ENCODE measurements at regions not wholly inside any gene's neighbourhood (a gene's known extent, or its start where the extent isn't known, plus 50 kb on each side); places are given as distances from the start of the nearest gene placed in this dataset.

- DNase-seq (ENCODE audit: insufficient read length) = no peak
- TF ChIP-seq POLR2A (IDR thresholded peaks at IDR 0.05; ENCODE audit: low read depth, low read length) (no peak), POLR2AphosphoS5 (IDR thresholded peaks at IDR 0.05; ENCODE audit: low read depth, low read length) (no peak), TAF1 (IDR thresholded peaks at IDR 0.05; ENCODE audit: borderline replicate concordance, low read depth, low read length) (no peak)
- no peak for FAIRE-seq
These were observed 109.4 kb upstream of the ATP11B start for GRCh38 chr3:182683858-182684257.

- DNase-seq (ENCODE audit: insufficient read length) (no peak), FAIRE-seq (no peak)
- no peak for TF ChIP-seq TAF1 (IDR thresholded peaks at IDR 0.05; ENCODE audit: borderline replicate concordance, low read depth, low read length)
- no peak for TF ChIP-seq POLR2AphosphoS5 (IDR thresholded peaks at IDR 0.05; ENCODE audit: low read depth, low read length)
- TF ChIP-seq POLR2A (IDR thresholded peaks at IDR 0.05; ENCODE audit: low read depth, low read length) = no peak
These were observed 107.0 kb upstream of the ATP11B start for GRCh38 chr3:182686033-182686886.

- TF ChIP-seq TAF1 (IDR thresholded peaks at IDR 0.05; ENCODE audit: borderline replicate concordance, low read depth, low read length) (no peak), POLR2A (IDR thresholded peaks at IDR 0.05; ENCODE audit: low read depth, low read length) (no peak), POLR2AphosphoS5 (IDR thresholded peaks at IDR 0.05; ENCODE audit: low read depth, low read length) (no peak)
- DNase-seq (ENCODE audit: insufficient read length) = no peak
- no peak for FAIRE-seq
These were observed 103.1 kb upstream of the ATP11B start for GRCh38 chr3:182690172-182690571.

- TF ChIP-seq POLR2A (IDR thresholded peaks at IDR 0.05; ENCODE audit: low read depth, low read length) (no peak), POLR2AphosphoS5 (IDR thresholded peaks at IDR 0.05; ENCODE audit: low read depth, low read length) (no peak), TAF1 (IDR thresholded peaks at IDR 0.05; ENCODE audit: borderline replicate concordance, low read depth, low read length) (no peak)
- DNase-seq (ENCODE audit: insufficient read length) = no peak
- FAIRE-seq = peak; percentile 85
These were observed 101.3 kb upstream of the ATP11B start for GRCh38 chr3:182692021-182692420.

GRCh38 chr3:182692695-182693094 is 100.6 kb upstream of the ATP11B start:
- FAIRE-seq = no peak
- TF ChIP-seq TAF1 (IDR thresholded peaks at IDR 0.05; ENCODE audit: borderline replicate concordance, low read depth, low read length) (no peak), POLR2A (IDR thresholded peaks at IDR 0.05; ENCODE audit: low read depth, low read length) (no peak), POLR2AphosphoS5 (IDR thresholded peaks at IDR 0.05; ENCODE audit: low read depth, low read length) (no peak)
- DNase-seq (ENCODE audit: insufficient read length) = no peak

GRCh38 chr3:182693723-182694122 is 99.6 kb upstream of the ATP11B start:
- TF ChIP-seq POLR2AphosphoS5 (IDR thresholded peaks at IDR 0.05; ENCODE audit: low read depth, low read length) (no peak), POLR2A (IDR thresholded peaks at IDR 0.05; ENCODE audit: low read depth, low read length) (no peak), TAF1 (IDR thresholded peaks at IDR 0.05; ENCODE audit: borderline replicate concordance, low read depth, low read length) (no peak)
- DNase-seq (ENCODE audit: insufficient read length) (no peak), FAIRE-seq (no peak)

GRCh38 chr3:182696916-182697315 is 96.4 kb upstream of the ATP11B start:
- no peak for FAIRE-seq
- DNase-seq (ENCODE audit: insufficient read length) = no peak
- TF ChIP-seq POLR2A (IDR thresholded peaks at IDR 0.05; ENCODE audit: low read depth, low read length) = no peak

GRCh38 chr3:182697345-182697919 is 95.9 kb upstream of the ATP11B start:
- no peak for TF ChIP-seq TAF1 (IDR thresholded peaks at IDR 0.05; ENCODE audit: borderline replicate concordance, low read depth, low read length)
- TF ChIP-seq POLR2A (IDR thresholded peaks at IDR 0.05; ENCODE audit: low read depth, low read length) = no peak
- TF ChIP-seq POLR2AphosphoS5 (IDR thresholded peaks at IDR 0.05; ENCODE audit: low read depth, low read length) = no peak
- FAIRE-seq (no peak), DNase-seq (ENCODE audit: insufficient read length) (no peak)

- TF ChIP-seq TAF1 (IDR thresholded peaks at IDR 0.05; ENCODE audit: borderline replicate concordance, low read depth, low read length) = no peak
- TF ChIP-seq POLR2AphosphoS5 (IDR thresholded peaks at IDR 0.05; ENCODE audit: low read depth, low read length) = no peak
- TF ChIP-seq POLR2A (IDR thresholded peaks at IDR 0.05; ENCODE audit: low read depth, low read length) = no peak
- DNase-seq (ENCODE audit: insufficient read length) = no peak
- no peak for FAIRE-seq
These were observed 95.2 kb upstream of the ATP11B start for GRCh38 chr3:182698078-182698477.

- TF ChIP-seq POLR2AphosphoS5 (IDR thresholded peaks at IDR 0.05; ENCODE audit: low read depth, low read length) (no peak), TAF1 (IDR thresholded peaks at IDR 0.05; ENCODE audit: borderline replicate concordance, low read depth, low read length) (no peak), POLR2A (IDR thresholded peaks at IDR 0.05; ENCODE audit: low read depth, low read length) (no peak)
- DNase-seq (ENCODE audit: insufficient read length) = no peak
- no peak for FAIRE-seq
These were observed 93.6 kb upstream of the ATP11B start for GRCh38 chr3:182699550-182700170.

- TF ChIP-seq POLR2AphosphoS5 (IDR thresholded peaks at IDR 0.05; ENCODE audit: low read depth, low read length) (no peak), TAF1 (IDR thresholded peaks at IDR 0.05; ENCODE audit: borderline replicate concordance, low read depth, low read length) (no peak), POLR2A (IDR thresholded peaks at IDR 0.05; ENCODE audit: low read depth, low read length) (no peak)
- no peak for DNase-seq (ENCODE audit: insufficient read length)
- FAIRE-seq = no peak
These were observed 91.1 kb upstream of the ATP11B start for GRCh38 chr3:182702216-182702615.

GRCh38 chr3:182703233-182703632 is 90.1 kb upstream of the ATP11B start:
- DNase-seq (ENCODE audit: insufficient read length) = no peak
- TF ChIP-seq POLR2A (IDR thresholded peaks at IDR 0.05; ENCODE audit: low read depth, low read length) (no peak), TAF1 (IDR thresholded peaks at IDR 0.05; ENCODE audit: borderline replicate concordance, low read depth, low read length) (no peak), POLR2AphosphoS5 (IDR thresholded peaks at IDR 0.05; ENCODE audit: low read depth, low read length) (no peak)
- FAIRE-seq = no peak

Measured in GM12892 (cell line).